Nephron progenitor cell (in vitro differentiated cells): ENCODE measurements at regions not wholly inside any gene's neighbourhood (a gene's known extent, or its start where the extent isn't known, plus 50 kb on each side); places are given as distances from the start of the nearest gene placed in this dataset.

ENCODE experiments used
- DNase-seq: peaks from one replicate; pipeline ENCODE4 v3.0.0; 2021
- H3K27ac Mint-ChIP-seq: 2 replicates; pipeline ENCODE4 v1.8.0; 2021; ENCODE audit warnings: mild to moderate bottlenecking, moderate library complexity, mixed read lengths
- H3K27me3 Mint-ChIP-seq: 2 replicates; pipeline ENCODE4 v1.8.0; 2021; ENCODE audit warnings: mild to moderate bottlenecking, low read depth, mixed read lengths; ENCODE audit not compliant: poor library complexity
- H3K36me3 Mint-ChIP-seq: 2 replicates; pipeline ENCODE4 v1.8.0; 2021; ENCODE audit warnings: low read depth, mixed read lengths
- H3K4me1 Mint-ChIP-seq: 2 replicates; pipeline ENCODE4 v1.8.0; 2021; ENCODE audit warnings: mixed read lengths
- H3K4me3 Mint-ChIP-seq: 2 replicates; pipeline ENCODE4 v1.8.0; 2021; ENCODE audit warnings: mild to moderate bottlenecking, moderate library complexity, mixed read lengths
- H3K9me3 Mint-ChIP-seq: 2 replicates; pipeline ENCODE4 v1.8.0; 2021; ENCODE audit warnings: mild to moderate bottlenecking, moderate library complexity, mixed read lengths
- TF ChIP-seq, protein P1 (sequence below): fragments of 200-600 bp; sonication (generic); IDR thresholded peaks from 2 replicates; pipeline ENCODE4 v1.5.0; 2021; ENCODE audit warnings: antibody characterized with exemption

DNA sequence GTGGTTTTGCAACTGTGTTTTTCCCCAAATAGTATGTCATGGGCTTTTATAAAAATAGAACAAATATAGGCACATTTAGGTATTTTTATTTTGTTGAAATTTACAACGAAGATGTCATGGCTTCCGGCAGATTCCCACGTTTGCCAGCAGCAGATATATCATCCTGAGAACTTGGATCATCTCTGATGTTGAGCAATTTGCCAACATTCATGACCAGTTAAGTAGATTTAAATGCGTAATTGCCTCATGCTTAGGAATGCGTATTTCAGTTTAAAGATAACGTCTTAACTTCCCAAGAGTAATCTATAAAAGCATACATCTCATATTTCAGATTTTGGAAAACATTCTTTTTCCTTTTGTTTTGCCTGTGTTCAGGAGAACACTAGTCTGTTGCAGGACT, 457.8 kb downstream of the QKI start:
- DNase-seq: no peak

DNA sequence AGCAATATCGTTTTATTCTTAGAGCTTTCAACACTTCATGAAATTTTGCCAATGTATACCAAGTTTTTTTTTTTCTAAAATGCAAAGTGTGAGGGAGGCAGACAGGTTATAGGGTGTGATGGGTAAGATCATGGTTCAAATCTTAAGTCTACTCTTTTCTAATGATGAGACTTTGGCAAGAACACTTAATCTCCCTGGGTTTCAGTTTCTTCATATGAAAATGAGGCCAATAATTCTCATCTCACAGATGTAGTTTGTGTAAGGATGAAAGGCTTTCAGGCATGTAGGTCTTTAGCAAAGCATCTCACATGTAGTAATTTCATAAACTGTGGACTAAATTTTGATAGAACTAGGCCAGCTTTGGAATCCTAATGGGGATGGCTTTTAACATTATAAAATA, 457.1 kb downstream of the QKI start:
- peaks cover 2% of the 10 kb centered on the region for H3K27me3 Mint-ChIP-seq
- no peak overlapping the region for H3K27ac Mint-ChIP-seq
- peaks cover 8% of the 10 kb centered on the region for H3K4me1 Mint-ChIP-seq
- no peak for DNase-seq
- no peaks in the 10 kb centered on the region for H3K36me3 Mint-ChIP-seq
- no peak overlapping the region for H3K4me3 Mint-ChIP-seq
- no peaks in the 10 kb centered on the region for H3K9me3 Mint-ChIP-seq
- TF ChIP-seq, protein P1, sequence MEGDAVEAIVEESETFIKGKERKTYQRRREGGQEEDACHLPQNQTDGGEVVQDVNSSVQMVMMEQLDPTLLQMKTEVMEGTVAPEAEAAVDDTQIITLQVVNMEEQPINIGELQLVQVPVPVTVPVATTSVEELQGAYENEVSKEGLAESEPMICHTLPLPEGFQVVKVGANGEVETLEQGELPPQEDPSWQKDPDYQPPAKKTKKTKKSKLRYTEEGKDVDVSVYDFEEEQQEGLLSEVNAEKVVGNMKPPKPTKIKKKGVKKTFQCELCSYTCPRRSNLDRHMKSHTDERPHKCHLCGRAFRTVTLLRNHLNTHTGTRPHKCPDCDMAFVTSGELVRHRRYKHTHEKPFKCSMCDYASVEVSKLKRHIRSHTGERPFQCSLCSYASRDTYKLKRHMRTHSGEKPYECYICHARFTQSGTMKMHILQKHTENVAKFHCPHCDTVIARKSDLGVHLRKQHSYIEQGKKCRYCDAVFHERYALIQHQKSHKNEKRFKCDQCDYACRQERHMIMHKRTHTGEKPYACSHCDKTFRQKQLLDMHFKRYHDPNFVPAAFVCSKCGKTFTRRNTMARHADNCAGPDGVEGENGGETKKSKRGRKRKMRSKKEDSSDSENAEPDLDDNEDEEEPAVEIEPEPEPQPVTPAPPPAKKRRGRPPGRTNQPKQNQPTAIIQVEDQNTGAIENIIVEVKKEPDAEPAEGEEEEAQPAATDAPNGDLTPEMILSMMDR: no peak

More for the DNA sequence above, 457.8 kb downstream of the QKI start:
- TF ChIP-seq, protein P1: no peak
- no peaks in the 10 kb centered on the region for H3K9me3 Mint-ChIP-seq
- H3K4me1 Mint-ChIP-seq: peaks cover 5% of the 10 kb centered on the region
- no peak overlapping the region for H3K4me3 Mint-ChIP-seq
- H3K27me3 Mint-ChIP-seq: peaks cover 2% of the 10 kb centered on the region
- no peak overlapping the region for H3K27ac Mint-ChIP-seq
- H3K36me3 Mint-ChIP-seq: no peaks in the 10 kb centered on the region

DNA sequence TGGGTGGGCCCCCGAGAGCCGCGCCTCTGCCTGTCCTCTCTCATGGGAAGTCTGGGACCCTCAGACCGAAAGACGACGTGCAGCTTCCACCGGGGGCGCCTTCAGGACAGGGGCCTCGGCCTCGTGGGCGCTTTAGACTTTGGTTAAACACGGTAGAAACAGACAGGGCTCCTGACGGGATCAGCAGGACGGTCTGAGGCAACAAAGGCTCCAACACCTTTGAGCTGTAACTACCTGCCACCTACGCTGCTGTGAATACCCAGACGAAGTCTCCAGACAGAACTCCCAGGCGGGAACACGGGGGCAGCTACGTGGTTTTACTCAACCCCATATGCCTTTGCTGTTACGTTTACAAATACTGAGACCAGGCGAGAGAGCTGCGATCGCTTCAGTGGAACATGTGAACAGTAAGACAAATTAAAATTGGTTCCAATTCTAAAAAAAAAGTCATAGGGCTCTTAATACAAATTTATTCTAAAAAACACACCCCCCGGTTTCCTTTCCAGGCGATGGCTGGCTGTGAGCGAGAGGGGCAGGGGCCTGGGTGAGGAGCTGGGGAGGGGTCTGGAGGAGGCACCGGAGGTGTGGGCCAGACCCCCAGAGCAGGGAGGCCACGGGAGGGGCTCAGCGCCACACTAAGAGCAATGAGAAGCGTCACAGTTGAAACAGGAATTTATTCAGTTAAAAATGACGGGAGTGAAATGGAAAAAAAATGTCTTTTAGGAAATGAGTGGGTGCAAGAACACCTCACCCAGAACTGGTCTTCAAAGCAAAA, 453.2 kb downstream of the QKI start:
- DNase-seq: no peak
- TF ChIP-seq, protein P1: no peak
- H3K9me3 Mint-ChIP-seq: no peaks in the 10 kb centered on the region
- H3K27ac Mint-ChIP-seq: no peak overlapping the region
- peaks cover 2% of the 10 kb centered on the region for H3K27me3 Mint-ChIP-seq
- no peak overlapping the region for H3K4me3 Mint-ChIP-seq
- H3K36me3 Mint-ChIP-seq: no peaks in the 10 kb centered on the region
- H3K4me1 Mint-ChIP-seq: peaks cover 28% of the 10 kb centered on the region

DNA sequence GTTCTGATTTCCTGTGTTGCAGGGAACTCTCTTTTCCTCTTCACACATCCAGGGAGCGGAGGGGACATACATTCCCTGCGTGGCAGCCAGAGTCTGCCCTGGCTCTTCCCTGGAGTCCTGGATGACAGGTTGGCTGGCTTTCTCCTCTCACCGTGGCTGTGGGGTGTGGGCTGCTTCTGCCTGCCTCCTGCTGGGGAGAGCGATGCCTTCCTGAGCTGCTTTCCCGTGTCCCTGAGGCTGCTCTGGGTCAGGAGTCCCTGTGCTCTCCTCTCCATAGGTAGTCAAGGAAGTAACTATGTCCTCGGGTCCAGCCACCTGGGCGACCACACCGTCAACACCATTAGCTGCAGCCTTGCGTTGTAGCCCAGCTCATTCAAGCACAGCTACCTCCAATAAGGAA, 451.7 kb downstream of the QKI start:
- Mint-ChIP-seq H3K36me3 (no peaks in the 10 kb centered on the region), H3K27ac (no peak overlapping the region), H3K4me3 (no peak overlapping the region), H3K27me3 (peaks cover 2% of the 10 kb centered on the region), H3K4me1 (peaks cover 42% of the 10 kb centered on the region), H3K9me3 (no peaks in the 10 kb centered on the region)
- no peak for DNase-seq
- TF ChIP-seq, protein P1: no peak

DNA sequence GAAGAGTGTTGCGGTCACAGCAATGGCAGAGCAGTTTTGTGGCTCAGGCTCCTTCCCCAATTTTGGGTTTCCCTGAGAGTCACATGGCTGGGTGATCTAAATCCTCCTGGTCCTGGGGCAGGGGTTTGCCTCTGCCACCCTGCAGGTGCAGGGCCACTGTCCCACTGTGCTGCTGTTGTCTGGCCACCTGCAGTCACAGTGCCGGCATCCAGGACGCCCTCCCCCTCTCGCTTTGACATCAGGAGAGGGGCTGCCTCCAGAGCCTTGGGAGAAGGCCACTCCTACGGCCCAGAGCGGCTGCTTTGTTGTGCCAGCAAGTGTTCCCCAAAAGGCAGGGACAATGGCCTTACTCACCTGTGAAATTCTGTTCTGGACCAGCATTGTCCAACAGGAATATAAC, 449.0 kb downstream of the QKI start:
- Mint-ChIP-seq H3K36me3 (no peaks in the 10 kb centered on the region), H3K9me3 (peaks cover 5% of the 10 kb centered on the region), H3K4me3 (no peak overlapping the region), H3K4me1 (peaks cover 58% of the 10 kb centered on the region), H3K27ac (no peak overlapping the region), H3K27me3 (no peaks in the 10 kb centered on the region)
- TF ChIP-seq, protein P1: no peak
- DNase-seq: no peak

DNA sequence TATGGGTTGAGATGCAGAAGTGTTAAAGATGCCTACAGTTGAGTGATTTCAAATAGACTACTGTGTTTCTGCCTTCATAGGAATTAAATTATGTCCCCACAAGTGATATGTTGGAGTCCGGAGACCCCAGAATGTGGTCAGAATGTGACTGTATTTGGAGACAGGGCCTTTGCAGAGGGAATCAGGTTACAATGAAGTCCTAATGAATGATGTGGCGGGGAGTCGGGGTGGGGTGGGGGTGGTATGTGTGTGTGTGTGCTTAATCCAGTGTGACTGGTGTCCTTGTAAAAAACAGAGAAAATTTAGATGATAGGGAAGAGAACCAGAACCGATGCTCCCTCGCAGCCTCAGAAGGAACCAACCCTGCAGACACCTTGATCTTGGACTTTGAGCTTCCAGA, 448.2 kb downstream of the QKI start:
- no peaks in the 10 kb centered on the region for H3K27me3 Mint-ChIP-seq
- H3K4me3 Mint-ChIP-seq: no peak overlapping the region
- peaks cover 56% of the 10 kb centered on the region for H3K4me1 Mint-ChIP-seq
- H3K36me3 Mint-ChIP-seq: peaks cover 4% of the 10 kb centered on the region
- no peak for DNase-seq
- H3K27ac Mint-ChIP-seq: no peak overlapping the region
- TF ChIP-seq, protein P1: no peak
- peaks cover 11% of the 10 kb centered on the region for H3K9me3 Mint-ChIP-seq
